ENCODE measurements at regions not wholly inside any gene's neighbourhood (a gene's known extent, or its start where the extent isn't known, plus 50 kb on each side); places are given as distances from the start of the nearest gene placed in this dataset.

DNA sequence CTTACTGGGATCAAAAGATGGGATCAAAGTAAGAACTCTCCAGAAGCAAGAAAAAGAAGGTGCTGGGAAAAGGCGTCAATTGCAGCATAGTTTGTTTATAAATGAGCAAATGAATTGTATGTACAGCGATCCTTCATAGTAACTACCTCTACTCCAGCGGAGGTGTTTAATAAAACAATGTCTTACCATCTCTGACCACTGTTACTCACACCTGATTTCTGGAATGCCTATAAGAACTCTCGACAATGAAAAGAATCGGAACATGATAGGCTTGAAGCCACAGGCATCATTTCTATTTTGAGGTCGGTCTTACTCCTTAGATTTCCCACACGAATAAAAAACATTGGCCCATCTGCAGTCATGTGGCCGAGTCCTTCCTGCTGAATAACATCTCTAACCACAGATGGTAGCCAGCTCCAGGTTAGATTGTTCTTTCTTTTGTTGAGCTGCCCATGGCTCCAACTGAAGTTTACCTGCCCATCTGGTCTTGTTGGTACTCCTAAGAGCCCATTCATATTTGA is 67.6 kb downstream of the CLDN34 start:
- TF ChIP-seq, protein P1, sequence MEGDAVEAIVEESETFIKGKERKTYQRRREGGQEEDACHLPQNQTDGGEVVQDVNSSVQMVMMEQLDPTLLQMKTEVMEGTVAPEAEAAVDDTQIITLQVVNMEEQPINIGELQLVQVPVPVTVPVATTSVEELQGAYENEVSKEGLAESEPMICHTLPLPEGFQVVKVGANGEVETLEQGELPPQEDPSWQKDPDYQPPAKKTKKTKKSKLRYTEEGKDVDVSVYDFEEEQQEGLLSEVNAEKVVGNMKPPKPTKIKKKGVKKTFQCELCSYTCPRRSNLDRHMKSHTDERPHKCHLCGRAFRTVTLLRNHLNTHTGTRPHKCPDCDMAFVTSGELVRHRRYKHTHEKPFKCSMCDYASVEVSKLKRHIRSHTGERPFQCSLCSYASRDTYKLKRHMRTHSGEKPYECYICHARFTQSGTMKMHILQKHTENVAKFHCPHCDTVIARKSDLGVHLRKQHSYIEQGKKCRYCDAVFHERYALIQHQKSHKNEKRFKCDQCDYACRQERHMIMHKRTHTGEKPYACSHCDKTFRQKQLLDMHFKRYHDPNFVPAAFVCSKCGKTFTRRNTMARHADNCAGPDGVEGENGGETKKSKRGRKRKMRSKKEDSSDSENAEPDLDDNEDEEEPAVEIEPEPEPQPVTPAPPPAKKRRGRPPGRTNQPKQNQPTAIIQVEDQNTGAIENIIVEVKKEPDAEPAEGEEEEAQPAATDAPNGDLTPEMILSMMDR (conservative IDR thresholded peaks at IDR 0.05; ENCODE audit: low read length) = no peak
- TF ChIP-seq EZH2phosphoT487 (IDR thresholded peaks at IDR 0.05; ENCODE audit: borderline replicate concordance, low read depth, low read length) = no peak
